PC-3 (cell line): ENCODE measurements at regions not wholly inside any gene's neighbourhood (a gene's known extent, or its start where the extent isn't known, plus 50 kb on each side); places are given as distances from the start of the nearest gene placed in this dataset.

Source experiments
- EZH2 ChIP-seq: fragments of 300-600 bp; sonication (generic); IDR thresholded peaks from one replicate; pipeline ENCODE4 v1.6.1; 2017; ENCODE audit warnings: antibody characterized with exemption, mild to moderate bottlenecking, low read length; ENCODE audit not compliant: unreplicated experiment
- TF ChIP-seq, protein P1 (sequence below): fragments of 300-600 bp; sonication (generic); conservative IDR thresholded peaks from 2 replicates; pipeline ENCODE4 v1.5.1; 2017; ENCODE audit warnings: antibody characterized with exemption, low read depth, mild to moderate bottlenecking, low read length

DNA sequence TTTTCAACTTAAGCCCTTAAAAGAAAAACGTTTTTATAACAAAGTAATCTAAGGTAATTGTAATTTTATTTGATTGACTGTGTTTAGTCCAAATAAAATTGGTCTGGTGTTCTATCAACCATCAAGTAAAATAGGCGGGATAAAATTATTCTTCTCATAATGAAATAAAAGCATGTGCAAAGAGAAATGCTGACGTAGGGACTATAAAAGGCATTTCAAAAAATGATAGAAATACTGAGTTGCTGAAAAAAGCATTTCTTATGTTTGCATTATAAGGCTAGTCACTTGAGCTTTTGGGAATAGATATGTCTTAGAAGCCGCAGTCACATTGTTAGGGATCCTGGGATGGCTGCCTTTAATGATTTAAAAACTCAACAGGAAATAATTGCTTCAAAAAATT, 608.0 kb upstream of the JAG1 start:
- TF ChIP-seq, protein P1, sequence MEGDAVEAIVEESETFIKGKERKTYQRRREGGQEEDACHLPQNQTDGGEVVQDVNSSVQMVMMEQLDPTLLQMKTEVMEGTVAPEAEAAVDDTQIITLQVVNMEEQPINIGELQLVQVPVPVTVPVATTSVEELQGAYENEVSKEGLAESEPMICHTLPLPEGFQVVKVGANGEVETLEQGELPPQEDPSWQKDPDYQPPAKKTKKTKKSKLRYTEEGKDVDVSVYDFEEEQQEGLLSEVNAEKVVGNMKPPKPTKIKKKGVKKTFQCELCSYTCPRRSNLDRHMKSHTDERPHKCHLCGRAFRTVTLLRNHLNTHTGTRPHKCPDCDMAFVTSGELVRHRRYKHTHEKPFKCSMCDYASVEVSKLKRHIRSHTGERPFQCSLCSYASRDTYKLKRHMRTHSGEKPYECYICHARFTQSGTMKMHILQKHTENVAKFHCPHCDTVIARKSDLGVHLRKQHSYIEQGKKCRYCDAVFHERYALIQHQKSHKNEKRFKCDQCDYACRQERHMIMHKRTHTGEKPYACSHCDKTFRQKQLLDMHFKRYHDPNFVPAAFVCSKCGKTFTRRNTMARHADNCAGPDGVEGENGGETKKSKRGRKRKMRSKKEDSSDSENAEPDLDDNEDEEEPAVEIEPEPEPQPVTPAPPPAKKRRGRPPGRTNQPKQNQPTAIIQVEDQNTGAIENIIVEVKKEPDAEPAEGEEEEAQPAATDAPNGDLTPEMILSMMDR: no peak
- TF ChIP-seq EZH2: no peak
